ENCODE measurements at regions not wholly inside any gene's neighbourhood (a gene's known extent, or its start where the extent isn't known, plus 50 kb on each side); places are given as distances from the start of the nearest gene placed in this dataset.
"Not testable (repeated sequence)": the region's sequence is repeated elsewhere in the genome, so short reads cannot be mapped to it uniquely, and the experiment has no call there.

GRCh38 chr2:129483366-129483765, 496.1 kb upstream of the RAB6C start:
- Histone ChIP-seq H3K9me3 (ENCODE audit: low read length) (no peaks in the 10 kb centered on the region), H3K27ac (ENCODE audit: low read depth, low read length) (no peak overlapping the region), H3K36me3 (ENCODE audit: insufficient read depth, low read length) (no peaks in the 10 kb centered on the region), H3K27me3 (ENCODE audit: control insufficient read depth in 1 of 2, insufficient read depth in 2 of 2, low read length in 2 of 2) (no peaks in the 10 kb centered on the region), H3K4me3 (ENCODE audit: low read depth in 1 of 2, low read length in 2 of 2) (no peak overlapping the region), H3K9ac (ENCODE audit: low read length) (no peak overlapping the region), H3K4me1 (ENCODE audit: insufficient read depth, low read length) (no peaks in the 10 kb centered on the region)

GRCh38 chr2:129484999-129485897, 494.2 kb upstream of the RAB6C start:
- Histone ChIP-seq H3K9ac (ENCODE audit: low read length) (no peak overlapping the region), H3K27me3 (ENCODE audit: control insufficient read depth in 1 of 2, insufficient read depth in 2 of 2, low read length in 2 of 2) (no peaks in the 10 kb centered on the region), H3K27ac (ENCODE audit: low read depth, low read length) (no peak overlapping the region), H3K4me1 (ENCODE audit: insufficient read depth, low read length) (no peaks in the 10 kb centered on the region), H3K36me3 (ENCODE audit: insufficient read depth, low read length) (no peaks in the 10 kb centered on the region), H3K9me3 (ENCODE audit: low read length) (no peaks in the 10 kb centered on the region), H3K4me3 (ENCODE audit: low read depth in 1 of 2, low read length in 2 of 2) (no peak overlapping the region)

GRCh38 chr2:129488376-129488775, 491.1 kb upstream of the RAB6C start:
- no peaks in the 10 kb centered on the region for H3K36me3 ChIP-seq (ENCODE audit: insufficient read depth, low read length)
- no peaks in the 10 kb centered on the region for H3K4me1 ChIP-seq (ENCODE audit: insufficient read depth, low read length)
- H3K27ac ChIP-seq (ENCODE audit: low read depth, low read length) = no peak overlapping the region
- no peaks in the 10 kb centered on the region for H3K9me3 ChIP-seq (ENCODE audit: low read length)
- no peak overlapping the region for H3K4me3 ChIP-seq (ENCODE audit: low read depth in 1 of 2, low read length in 2 of 2)
- H3K27me3 ChIP-seq (ENCODE audit: control insufficient read depth in 1 of 2, insufficient read depth in 2 of 2, low read length in 2 of 2) = no peaks in the 10 kb centered on the region
- H3K9ac ChIP-seq (ENCODE audit: low read length) = no peak overlapping the region

GRCh38 chr2:129490641-129491040, 488.8 kb upstream of the RAB6C start:
- no peak overlapping the region for H3K9ac ChIP-seq (ENCODE audit: low read length)
- no peaks in the 10 kb centered on the region for H3K9me3 ChIP-seq (ENCODE audit: low read length)
- no peaks in the 10 kb centered on the region for H3K27me3 ChIP-seq (ENCODE audit: control insufficient read depth in 1 of 2, insufficient read depth in 2 of 2, low read length in 2 of 2)
- no peaks in the 10 kb centered on the region for H3K36me3 ChIP-seq (ENCODE audit: insufficient read depth, low read length)
- no peak overlapping the region for H3K4me3 ChIP-seq (ENCODE audit: low read depth in 1 of 2, low read length in 2 of 2)
- H3K27ac ChIP-seq (ENCODE audit: low read depth, low read length) = no peak overlapping the region
- no peaks in the 10 kb centered on the region for H3K4me1 ChIP-seq (ENCODE audit: insufficient read depth, low read length)

- Histone ChIP-seq H3K4me1 (ENCODE audit: insufficient read depth, low read length) (no peaks in the 10 kb centered on the region), H3K27ac (ENCODE audit: low read depth, low read length) (no peak overlapping the region), H3K27me3 (ENCODE audit: control insufficient read depth in 1 of 2, insufficient read depth in 2 of 2, low read length in 2 of 2) (no peaks in the 10 kb centered on the region), H3K9ac (ENCODE audit: low read length) (no peak overlapping the region), H3K36me3 (ENCODE audit: insufficient read depth, low read length) (no peaks in the 10 kb centered on the region), H3K4me3 (ENCODE audit: low read depth in 1 of 2, low read length in 2 of 2) (no peak overlapping the region), H3K9me3 (ENCODE audit: low read length) (no peaks in the 10 kb centered on the region)
These were observed 488.2 kb upstream of the RAB6C start for GRCh38 chr2:129491308-129491707.

- Histone ChIP-seq H3K27me3 (ENCODE audit: control insufficient read depth in 1 of 2, insufficient read depth in 2 of 2, low read length in 2 of 2) (no peaks in the 10 kb centered on the region), H3K27ac (ENCODE audit: low read depth, low read length) (no peak overlapping the region), H3K4me1 (ENCODE audit: insufficient read depth, low read length) (no peaks in the 10 kb centered on the region), H3K9ac (ENCODE audit: low read length) (no peak overlapping the region), H3K36me3 (ENCODE audit: insufficient read depth, low read length) (no peaks in the 10 kb centered on the region), H3K4me3 (ENCODE audit: low read depth in 1 of 2, low read length in 2 of 2) (no peak overlapping the region), H3K9me3 (ENCODE audit: low read length) (no peaks in the 10 kb centered on the region)
These were observed 486.9 kb upstream of the RAB6C start for GRCh38 chr2:129492548-129492947.

GRCh38 chr2:129499747-129500146, 479.7 kb upstream of the RAB6C start:
- no peak overlapping the region for H3K27ac ChIP-seq (ENCODE audit: low read depth, low read length)
- no peaks in the 10 kb centered on the region for H3K36me3 ChIP-seq (ENCODE audit: insufficient read depth, low read length)
- H3K9ac ChIP-seq (ENCODE audit: low read length) = no peak overlapping the region
- no peaks in the 10 kb centered on the region for H3K27me3 ChIP-seq (ENCODE audit: control insufficient read depth in 1 of 2, insufficient read depth in 2 of 2, low read length in 2 of 2)
- H3K4me3 ChIP-seq (ENCODE audit: low read depth in 1 of 2, low read length in 2 of 2) = no peak overlapping the region
- no peaks in the 10 kb centered on the region for H3K9me3 ChIP-seq (ENCODE audit: low read length)
- no peaks in the 10 kb centered on the region for H3K4me1 ChIP-seq (ENCODE audit: insufficient read depth, low read length)

- H3K27me3 ChIP-seq (ENCODE audit: control insufficient read depth in 1 of 2, insufficient read depth in 2 of 2, low read length in 2 of 2) = no peaks in the 10 kb centered on the region
- no peaks in the 10 kb centered on the region for H3K4me1 ChIP-seq (ENCODE audit: insufficient read depth, low read length)
- no peak overlapping the region for H3K27ac ChIP-seq (ENCODE audit: low read depth, low read length)
- H3K36me3 ChIP-seq (ENCODE audit: insufficient read depth, low read length) = no peaks in the 10 kb centered on the region
- H3K4me3 ChIP-seq (ENCODE audit: low read depth in 1 of 2, low read length in 2 of 2) = no peak overlapping the region
- no peaks in the 10 kb centered on the region for H3K9me3 ChIP-seq (ENCODE audit: low read length)
- H3K9ac ChIP-seq (ENCODE audit: low read length) = no peak overlapping the region
These were observed 476.7 kb upstream of the RAB6C start for GRCh38 chr2:129502781-129503180.

GRCh38 chr2:129504646-129505045, 474.8 kb upstream of the RAB6C start:
- Histone ChIP-seq H3K9ac (ENCODE audit: low read length) (no peak overlapping the region), H3K36me3 (ENCODE audit: insufficient read depth, low read length) (no peaks in the 10 kb centered on the region), H3K4me1 (ENCODE audit: insufficient read depth, low read length) (no peaks in the 10 kb centered on the region), H3K27me3 (ENCODE audit: control insufficient read depth in 1 of 2, insufficient read depth in 2 of 2, low read length in 2 of 2) (no peaks in the 10 kb centered on the region), H3K27ac (ENCODE audit: low read depth, low read length) (no peak overlapping the region), H3K4me3 (ENCODE audit: low read depth in 1 of 2, low read length in 2 of 2) (no peak overlapping the region), H3K9me3 (ENCODE audit: low read length) (no peaks in the 10 kb centered on the region)

- H3K9me3 ChIP-seq (ENCODE audit: low read length) = no peaks in the 10 kb centered on the region
- no peaks in the 10 kb centered on the region for H3K27me3 ChIP-seq (ENCODE audit: control insufficient read depth in 1 of 2, insufficient read depth in 2 of 2, low read length in 2 of 2)
- no peaks in the 10 kb centered on the region for H3K4me1 ChIP-seq (ENCODE audit: insufficient read depth, low read length)
- no peak overlapping the region for H3K4me3 ChIP-seq (ENCODE audit: low read depth in 1 of 2, low read length in 2 of 2)
- no peak overlapping the region for H3K9ac ChIP-seq (ENCODE audit: low read length)
- no peaks in the 10 kb centered on the region for H3K36me3 ChIP-seq (ENCODE audit: insufficient read depth, low read length)
- no peak overlapping the region for H3K27ac ChIP-seq (ENCODE audit: low read depth, low read length)
These were observed 460.5 kb upstream of the RAB6C start for GRCh38 chr2:129518937-129519336.

GRCh38 chr2:129532158-129532557, 447.3 kb upstream of the RAB6C start:
- H3K27me3 ChIP-seq (ENCODE audit: control insufficient read depth in 1 of 2, insufficient read depth in 2 of 2, low read length in 2 of 2); H3K27ac ChIP-seq (ENCODE audit: low read depth, low read length); H3K9me3 ChIP-seq (ENCODE audit: low read length); H3K4me1 ChIP-seq (ENCODE audit: insufficient read depth, low read length); H3K4me3 ChIP-seq (ENCODE audit: low read depth in 1 of 2, low read length in 2 of 2); H3K9ac ChIP-seq (ENCODE audit: low read length); H3K36me3 ChIP-seq (ENCODE audit: insufficient read depth, low read length): not testable (repeated sequence)

- H3K9ac ChIP-seq (ENCODE audit: low read length) = no peak overlapping the region
- no peak overlapping the region for H3K4me3 ChIP-seq (ENCODE audit: low read depth in 1 of 2, low read length in 2 of 2)
- H3K4me1 ChIP-seq (ENCODE audit: insufficient read depth, low read length) = no peaks in the 10 kb centered on the region
- H3K27me3 ChIP-seq (ENCODE audit: control insufficient read depth in 1 of 2, insufficient read depth in 2 of 2, low read length in 2 of 2) = no peaks in the 10 kb centered on the region
- no peaks in the 10 kb centered on the region for H3K9me3 ChIP-seq (ENCODE audit: low read length)
- H3K27ac ChIP-seq (ENCODE audit: low read depth, low read length) = no peak overlapping the region
- H3K36me3 ChIP-seq (ENCODE audit: insufficient read depth, low read length) = no peaks in the 10 kb centered on the region
These were observed 430.6 kb upstream of the RAB6C start for GRCh38 chr2:129548880-129549279.

Measured in muscle layer of colon (tissue), 2 donors.